Fibroblast of lung (primary cell): ENCODE measurements at regions not wholly inside any gene's neighbourhood (a gene's known extent, or its start where the extent isn't known, plus 50 kb on each side); places are given as distances from the start of the nearest gene placed in this dataset.

Experiments
- EZH2 ChIP-seq: IDR thresholded peaks from 2 replicates; pipeline ENCODE4 v1.5.1; 2012; ENCODE audit warnings: low read length, control low read depth, mild to moderate bottlenecking; ENCODE audit errors: missing control alignments
- TF ChIP-seq, protein P1 (sequence below), 2 donors: IDR thresholded peaks in 1 of 2; conservative IDR thresholded peaks in 1 of 2; 1 replicate in 1 of 2; 2 replicates in 1 of 2; pipeline ENCODE4 v1.5.1; 2011 to 2012; ENCODE audit warnings: low read length in 2 of 2, control low read depth in 1 of 2, inconsistent platforms in 1 of 2, low read depth in 1 of 2, mild to moderate bottlenecking in 1 of 2

DNA sequence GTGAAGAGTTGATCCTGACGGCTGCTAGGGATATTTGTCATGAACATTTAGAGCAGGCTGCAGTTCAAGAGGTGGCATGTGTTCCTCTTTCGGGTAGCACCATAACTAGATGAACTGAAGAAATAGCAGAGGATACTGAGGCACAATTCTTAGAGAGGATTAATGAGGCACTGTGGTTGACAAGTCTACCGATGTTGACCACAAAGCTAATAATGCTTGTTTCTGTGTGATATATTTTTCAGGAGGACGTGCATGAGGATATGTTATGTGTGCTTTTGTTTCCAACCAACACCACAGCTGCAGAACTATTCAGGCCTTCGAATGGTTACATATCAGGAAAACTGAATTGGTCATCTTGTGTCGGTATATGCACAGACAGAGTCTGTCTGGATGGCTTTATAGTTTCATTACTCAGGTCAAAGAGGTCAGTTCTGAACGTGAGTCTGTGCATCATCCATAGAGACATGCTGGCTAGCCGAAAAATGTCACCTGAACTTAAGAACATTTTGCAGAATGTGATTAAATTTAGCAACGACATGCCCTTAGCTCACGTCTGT lies 210.1 kb upstream of the IRS2 start:
- TF ChIP-seq, protein P1, sequence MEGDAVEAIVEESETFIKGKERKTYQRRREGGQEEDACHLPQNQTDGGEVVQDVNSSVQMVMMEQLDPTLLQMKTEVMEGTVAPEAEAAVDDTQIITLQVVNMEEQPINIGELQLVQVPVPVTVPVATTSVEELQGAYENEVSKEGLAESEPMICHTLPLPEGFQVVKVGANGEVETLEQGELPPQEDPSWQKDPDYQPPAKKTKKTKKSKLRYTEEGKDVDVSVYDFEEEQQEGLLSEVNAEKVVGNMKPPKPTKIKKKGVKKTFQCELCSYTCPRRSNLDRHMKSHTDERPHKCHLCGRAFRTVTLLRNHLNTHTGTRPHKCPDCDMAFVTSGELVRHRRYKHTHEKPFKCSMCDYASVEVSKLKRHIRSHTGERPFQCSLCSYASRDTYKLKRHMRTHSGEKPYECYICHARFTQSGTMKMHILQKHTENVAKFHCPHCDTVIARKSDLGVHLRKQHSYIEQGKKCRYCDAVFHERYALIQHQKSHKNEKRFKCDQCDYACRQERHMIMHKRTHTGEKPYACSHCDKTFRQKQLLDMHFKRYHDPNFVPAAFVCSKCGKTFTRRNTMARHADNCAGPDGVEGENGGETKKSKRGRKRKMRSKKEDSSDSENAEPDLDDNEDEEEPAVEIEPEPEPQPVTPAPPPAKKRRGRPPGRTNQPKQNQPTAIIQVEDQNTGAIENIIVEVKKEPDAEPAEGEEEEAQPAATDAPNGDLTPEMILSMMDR (conservative IDR thresholded peaks at IDR 0.05 in 1 of 2, IDR thresholded peaks at IDR 0.05 in 1 of 2; ENCODE audit: low read depth in 1 of 2, low read length in 2 of 2), result no peak
- no peak for TF ChIP-seq EZH2
